Fibroblast of skin of scalp (primary cell): ENCODE measurements at regions not wholly inside any gene's neighbourhood (a gene's known extent, or its start where the extent isn't known, plus 50 kb on each side); places are given as distances from the start of the nearest gene placed in this dataset.
A peak's percentile ranks its signal among the peaks of the same experiment; 100 is the strongest.
"Not testable (repeated sequence)": the region's sequence is repeated elsewhere in the genome, so short reads cannot be mapped to it uniquely, and the experiment has no call there.

Experiments
- DNase-seq: peaks from one replicate; pipeline ENCODE4 v3.0.0-alpha.2; 2013

- peak; percentile 88 for DNase-seq
Measured at GRCh38 chr7:69276011-69276729, 322.1 kb upstream of the AUTS2 start.

GRCh38 chr7:69277366-69277765 lies 320.9 kb upstream of the AUTS2 start:
- DNase-seq = peak; percentile 77

DNA sequence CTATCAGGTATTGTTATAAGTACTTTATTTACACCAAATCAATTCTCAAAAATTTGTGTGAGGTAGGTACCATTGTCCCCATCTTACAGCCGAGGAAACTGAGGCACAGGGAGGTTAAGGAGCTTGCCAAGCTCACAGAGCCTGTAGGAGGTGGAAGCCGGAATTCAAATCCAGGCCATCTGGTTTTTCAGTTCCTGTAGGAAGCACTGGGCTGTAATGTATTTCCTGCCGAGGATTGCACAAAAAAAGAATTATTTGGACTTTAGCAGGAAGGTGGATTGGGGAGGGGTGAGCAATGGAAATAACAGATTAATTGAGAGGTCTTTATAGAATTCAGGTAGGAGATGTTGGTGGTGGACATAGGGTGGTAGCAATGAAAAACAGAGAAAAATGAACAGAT lies 315.3 kb upstream of the AUTS2 start:
- no peak for DNase-seq

GRCh38 chr7:69283421-69283820 lies 314.9 kb upstream of the AUTS2 start:
- DNase-seq = peak; percentile 6

DNA sequence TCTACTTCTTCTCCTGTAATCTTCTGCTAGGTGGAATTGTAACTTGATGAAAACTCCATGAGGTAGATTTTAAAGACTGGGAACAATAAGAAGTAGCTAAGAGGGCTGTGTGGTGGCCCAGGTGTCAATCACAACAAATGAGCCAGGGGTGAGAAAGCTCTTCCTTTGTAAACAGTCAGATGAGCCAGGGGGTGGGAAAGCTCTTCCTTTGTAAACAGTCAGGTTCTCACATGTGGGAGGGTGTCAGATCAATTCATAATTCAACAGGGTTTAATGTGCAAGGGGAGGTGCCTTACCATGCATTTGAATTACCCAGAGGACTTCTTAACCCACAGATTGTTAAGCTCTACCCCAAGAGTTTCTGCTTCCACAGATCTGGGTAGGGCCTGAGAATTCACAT lies 312.4 kb upstream of the AUTS2 start:
- no peak for DNase-seq

DNA sequence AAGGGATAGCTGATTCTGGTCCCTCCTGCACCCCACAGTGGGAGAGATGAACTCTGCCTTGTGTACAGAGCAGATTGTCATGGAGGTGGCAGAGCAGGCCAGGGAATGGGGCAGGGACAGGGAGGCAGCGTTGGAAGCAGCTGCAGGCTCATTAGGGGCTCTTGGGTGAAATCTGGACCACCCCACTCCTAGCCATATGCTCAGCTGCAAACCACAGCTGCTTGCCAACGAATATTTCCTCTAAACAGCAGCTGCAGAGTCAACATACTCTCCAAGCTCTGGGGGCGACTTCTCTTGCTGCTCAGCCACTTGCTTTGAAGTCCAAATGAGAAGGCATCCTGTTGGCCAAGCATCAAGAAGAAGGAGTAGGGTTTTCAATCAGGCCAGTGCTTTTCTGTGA lies 302.3 kb upstream of the AUTS2 start:
- no peak for DNase-seq

- DNase-seq = no peak
Measured at GRCh38 chr7:69301253-69301652, 297.0 kb upstream of the AUTS2 start.

DNA sequence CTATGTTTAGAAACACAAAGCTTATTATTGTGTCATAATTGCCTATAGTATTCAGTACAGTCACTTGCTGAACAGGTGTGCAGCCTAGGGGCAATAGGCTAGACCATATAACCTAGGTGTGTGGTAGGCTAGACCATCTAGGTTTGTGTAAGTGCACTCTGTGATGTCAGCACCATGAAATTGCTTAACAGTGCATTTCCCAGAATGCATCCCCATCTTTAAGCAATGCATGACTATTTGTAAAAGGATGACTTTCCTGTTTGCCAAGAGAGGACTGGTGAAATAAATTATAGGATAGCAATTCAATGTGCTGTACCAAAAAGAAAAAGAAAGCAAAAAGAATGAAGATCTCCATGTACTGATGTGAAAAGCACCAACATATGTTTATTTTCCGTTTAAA lies 288.7 kb upstream of the AUTS2 start:
- peak; percentile 4 for DNase-seq

- no peak for DNase-seq
Measured at GRCh38 chr7:69311489-69311888, 286.8 kb upstream of the AUTS2 start.

GRCh38 chr7:69313852-69314251 lies 284.4 kb upstream of the AUTS2 start:
- not testable (repeated sequence) for DNase-seq

DNA sequence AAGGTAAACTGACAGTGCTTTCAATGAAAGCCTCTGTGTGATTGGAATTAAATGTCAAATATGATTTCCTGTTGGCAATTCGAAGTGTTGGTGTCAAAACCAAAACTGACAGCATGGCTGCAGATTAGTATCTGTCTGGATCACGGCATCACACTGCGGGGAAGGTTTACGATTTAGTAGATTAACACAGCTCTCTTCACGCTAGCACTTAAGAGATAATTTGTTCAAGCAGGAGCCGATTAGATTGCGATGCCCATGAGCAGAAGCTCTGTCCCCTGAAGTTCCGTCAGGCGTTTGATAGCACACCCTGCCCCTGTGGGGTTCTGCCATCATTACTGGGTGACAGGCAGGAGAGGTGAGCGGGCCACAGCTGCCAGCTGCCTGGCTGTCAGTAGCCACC lies 279.5 kb upstream of the AUTS2 start:
- no peak for DNase-seq

DNA sequence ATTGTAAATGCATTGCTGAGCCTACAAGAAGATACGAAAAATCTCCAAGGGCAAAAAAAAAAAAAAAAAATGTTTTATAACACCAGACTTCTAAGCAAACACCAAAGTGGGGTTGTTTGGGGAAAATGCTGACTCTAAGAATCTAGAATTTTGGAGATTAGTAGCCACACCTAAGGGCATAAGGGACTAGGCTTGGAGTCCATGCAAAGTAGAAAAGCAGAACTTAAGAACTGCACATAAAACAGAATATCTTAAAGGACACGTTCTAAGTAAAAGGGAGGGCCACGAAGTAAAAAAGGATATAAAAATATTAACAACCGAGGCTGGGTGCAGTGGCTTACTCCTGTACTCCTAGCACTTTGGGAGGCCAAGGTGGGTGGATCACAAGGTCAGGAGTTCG lies 269.8 kb upstream of the AUTS2 start:
- no peak for DNase-seq

DNA sequence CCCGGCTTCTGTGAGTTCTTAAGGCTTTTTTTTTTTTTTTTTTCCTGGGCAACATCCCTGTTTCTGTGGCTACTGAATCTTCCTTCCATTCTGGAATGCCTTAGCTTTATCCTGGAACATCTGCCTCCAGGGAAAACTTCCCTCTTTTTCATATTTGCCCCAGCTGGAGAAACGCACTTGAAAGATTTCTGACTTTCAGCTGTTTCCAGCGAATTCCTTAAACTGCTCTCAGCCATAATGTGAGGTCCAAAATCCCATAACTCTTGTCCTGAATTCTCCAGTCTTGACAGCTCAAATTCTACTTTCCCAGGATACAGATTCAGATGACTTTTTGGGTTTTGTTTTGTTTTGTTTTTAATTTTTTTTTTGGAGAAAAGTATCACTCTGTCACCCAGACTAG lies 263.6 kb upstream of the AUTS2 start:
- peak; percentile 82 for DNase-seq

DNA sequence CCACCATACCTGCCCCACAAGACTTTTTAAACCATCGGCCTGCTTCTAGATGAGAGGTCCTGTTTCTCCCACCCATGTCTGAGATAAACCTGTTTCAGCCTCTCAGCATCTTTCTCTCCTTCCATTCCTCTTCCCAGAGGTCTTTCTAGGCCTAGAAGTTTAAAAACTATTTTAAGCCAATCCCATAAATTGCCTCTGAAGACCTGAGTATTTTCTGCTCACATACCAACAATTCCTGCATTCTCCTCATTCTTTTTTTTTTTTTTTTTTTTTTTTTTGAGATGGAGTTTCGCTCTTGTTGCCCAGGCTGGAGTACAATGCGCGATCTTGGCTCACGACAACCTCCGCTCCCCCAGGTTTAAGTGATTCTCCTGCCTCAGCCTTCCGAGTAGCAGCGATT lies 262.9 kb upstream of the AUTS2 start:
- DNase-seq = peak; percentile 54

DNA sequence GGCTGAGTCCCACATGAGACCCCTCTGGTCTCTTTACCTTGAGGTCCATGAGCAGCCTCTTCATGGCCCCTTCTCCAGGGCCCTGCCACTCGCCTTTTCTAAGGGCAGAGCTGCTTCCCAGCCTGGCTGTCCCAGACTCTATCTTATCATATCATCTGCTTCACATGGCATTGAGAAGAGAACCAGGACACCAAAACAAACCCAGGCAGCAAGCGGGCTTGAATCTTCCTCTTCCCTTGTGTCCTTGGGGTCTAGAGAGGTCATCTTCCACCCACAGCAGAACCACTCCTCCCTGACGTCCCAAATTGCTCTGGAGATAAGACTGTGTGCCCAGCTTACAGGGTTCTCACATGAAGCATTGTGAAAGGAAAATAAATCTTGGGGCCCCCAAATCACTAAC lies 261.3 kb upstream of the AUTS2 start:
- no peak for DNase-seq

DNA sequence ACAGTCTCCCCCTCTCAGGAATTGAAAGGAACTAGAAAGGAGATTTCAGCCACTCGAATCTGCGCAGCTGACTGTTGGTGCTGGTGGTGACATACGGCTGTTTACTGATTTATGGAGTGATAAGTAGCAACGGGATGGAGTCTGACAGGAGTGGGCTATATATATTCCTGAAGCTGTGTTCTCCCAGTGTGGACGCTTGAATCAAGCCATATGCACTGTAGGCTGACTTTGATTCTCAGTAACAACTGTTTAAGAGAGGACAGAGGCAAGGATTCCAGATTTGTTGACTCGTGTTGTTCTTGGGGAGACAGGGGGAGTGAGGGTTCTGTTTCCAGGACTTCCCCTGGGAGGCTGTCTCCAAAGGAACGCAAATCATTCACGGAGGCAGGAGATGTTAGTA lies 260.1 kb upstream of the AUTS2 start:
- peak; percentile 5 for DNase-seq

- no peak for DNase-seq
Measured at GRCh38 chr7:69341288-69341687, 257.0 kb upstream of the AUTS2 start.

DNA sequence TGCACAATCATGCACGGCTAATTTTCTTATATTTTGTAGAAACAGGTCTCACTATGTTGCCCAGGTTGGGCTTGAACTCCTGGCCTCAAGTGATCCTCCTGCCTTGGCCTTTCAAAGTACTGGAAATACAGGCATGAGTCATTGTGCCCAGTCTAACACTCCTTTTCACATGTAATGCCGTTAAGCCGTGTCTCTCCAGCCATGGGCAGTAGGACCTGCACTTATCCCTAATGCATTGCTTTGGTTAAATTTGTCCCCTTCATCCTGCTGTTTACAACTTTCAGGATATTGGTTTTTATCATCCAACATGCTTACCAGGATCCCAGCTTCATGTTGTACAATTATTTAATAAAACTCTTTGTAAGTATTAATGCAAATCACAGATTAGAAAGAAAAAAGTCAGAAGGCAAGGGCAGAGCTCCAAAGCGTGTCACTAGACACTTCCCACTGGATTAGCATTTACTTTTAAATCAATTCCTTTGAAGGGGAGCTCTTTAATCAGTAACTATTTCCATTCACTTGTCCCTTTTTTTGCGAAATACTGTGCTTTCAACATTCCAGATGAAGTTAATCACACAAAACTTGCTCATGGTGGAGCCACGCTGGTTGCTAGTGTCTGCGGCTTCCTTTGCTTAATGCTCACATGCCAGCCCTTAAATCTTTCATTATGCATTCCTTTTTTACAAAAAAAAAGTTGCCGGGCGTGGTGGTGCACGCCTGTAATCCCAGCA lies 256.0 kb upstream of the AUTS2 start:
- peak; percentile 89 for DNase-seq

- no peak for DNase-seq
Measured at GRCh38 chr7:69349291-69349690, 249.0 kb upstream of the AUTS2 start.

- DNase-seq = no peak
Measured at GRCh38 chr7:69358163-69358821, 240.0 kb upstream of the AUTS2 start.

GRCh38 chr7:69359003-69359700 lies 239.1 kb upstream of the AUTS2 start:
- peak; percentile 75 for DNase-seq

DNA sequence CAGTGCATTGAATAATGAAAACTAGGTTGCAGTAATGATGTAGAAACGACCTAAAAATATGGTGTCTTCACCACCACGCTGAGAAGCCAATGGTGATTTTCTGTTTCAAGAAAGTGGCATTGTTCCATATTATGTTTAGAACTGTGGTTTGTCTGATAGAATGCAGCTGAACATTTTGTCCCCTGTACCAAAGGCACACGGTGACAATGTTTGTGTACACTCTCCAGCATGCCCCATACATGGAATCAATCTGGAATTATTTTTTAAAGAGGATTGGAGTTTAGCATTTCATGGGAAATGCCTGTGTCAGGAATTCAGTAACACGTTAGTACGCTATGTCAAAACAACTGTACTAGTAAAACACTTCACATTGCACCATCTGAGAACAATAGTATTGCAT lies 237.4 kb upstream of the AUTS2 start:
- DNase-seq = no peak

GRCh38 chr7:69363136-69363535 lies 235.1 kb upstream of the AUTS2 start:
- peak; percentile 69 for DNase-seq
